ENCODE measurements at regions not wholly inside any gene's neighbourhood (a gene's known extent, or its start where the extent isn't known, plus 50 kb on each side); places are given as distances from the start of the nearest gene placed in this dataset.

DNA sequence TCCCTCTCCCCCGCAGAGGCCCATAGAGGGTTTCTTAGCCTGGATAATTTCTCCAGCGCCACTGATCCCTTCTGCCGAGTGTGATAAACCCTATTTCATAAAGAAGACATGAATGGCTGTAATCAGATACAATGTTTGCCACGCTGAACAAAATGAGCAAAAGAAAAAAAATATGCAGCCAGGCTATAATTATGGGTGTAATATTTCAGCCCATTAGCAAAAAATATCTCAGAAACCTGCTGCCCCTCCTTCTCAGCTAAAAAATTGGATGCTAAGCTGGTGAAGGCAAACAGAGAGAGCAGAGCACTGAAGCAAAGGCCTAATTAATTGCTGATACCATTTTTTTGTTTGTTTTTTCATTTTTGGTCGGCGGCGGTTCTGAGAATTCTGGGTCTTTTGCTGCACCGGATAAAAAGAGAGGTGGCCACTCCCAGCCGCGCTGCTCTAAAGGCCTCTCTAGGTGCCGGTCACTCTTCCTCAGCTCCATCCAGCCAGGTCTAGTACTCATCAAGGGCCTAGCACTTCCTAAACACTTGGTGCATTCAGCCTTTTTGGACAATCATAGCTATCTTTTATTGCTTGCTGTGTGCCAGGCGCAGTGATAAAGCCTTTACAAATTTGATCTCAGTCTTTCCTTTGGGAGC is 128.7 kb upstream of the TLE3 start:
- TF ChIP-seq CTCF (IDR thresholded peaks at IDR 0.05) (no peak), POLR2A (IDR thresholded peaks at IDR 0.05) (no peak)
- no peak for DNase-seq
- Histone ChIP-seq H3K36me3 (no peaks in the 10 kb centered on the region), H3K4me1 (no peaks in the 10 kb centered on the region), H3K27me3 (no peaks in the 10 kb centered on the region), H3K4me3 (no peak overlapping the region), H3K27ac (no peak overlapping the region), H3K9me3 (peaks cover 0 to under 1% (median 0%) of the 10 kb centered on the region in 4 donors)

GRCh38 chr15:70225416-70225815 is 127.7 kb upstream of the TLE3 start:
- H3K27me3 ChIP-seq, result no peaks in the 10 kb centered on the region
- DNase-seq, result no peak

GRCh38 chr15:70222606-70223005 is 124.9 kb upstream of the TLE3 start:
- H3K27ac ChIP-seq, result no peak overlapping the region
- H3K9me3 ChIP-seq, result no peaks in the 10 kb centered on the region
- H3K4me3 ChIP-seq, result no peak overlapping the region
- TF ChIP-seq CTCF (IDR thresholded peaks at IDR 0.05) (no peak), POLR2A (IDR thresholded peaks at IDR 0.05) (no peak)
- DNase-seq, result no peak
- H3K4me1 ChIP-seq, result no peaks in the 10 kb centered on the region
- H3K36me3 ChIP-seq, result no peaks in the 10 kb centered on the region
- H3K27me3 ChIP-seq, result no peaks in the 10 kb centered on the region

More at GRCh38 chr15:70225416-70225815, 127.7 kb upstream of the TLE3 start:
- no peak overlapping the region for H3K4me3 ChIP-seq
- no peak overlapping the region for H3K27ac ChIP-seq
- no peaks in the 10 kb centered on the region for H3K4me1 ChIP-seq
- H3K36me3 ChIP-seq, result no peaks in the 10 kb centered on the region
- TF ChIP-seq CTCF (IDR thresholded peaks at IDR 0.05) (no peak), POLR2A (IDR thresholded peaks at IDR 0.05) (no peak)
- no peaks in the 10 kb centered on the region for H3K9me3 ChIP-seq

DNA sequence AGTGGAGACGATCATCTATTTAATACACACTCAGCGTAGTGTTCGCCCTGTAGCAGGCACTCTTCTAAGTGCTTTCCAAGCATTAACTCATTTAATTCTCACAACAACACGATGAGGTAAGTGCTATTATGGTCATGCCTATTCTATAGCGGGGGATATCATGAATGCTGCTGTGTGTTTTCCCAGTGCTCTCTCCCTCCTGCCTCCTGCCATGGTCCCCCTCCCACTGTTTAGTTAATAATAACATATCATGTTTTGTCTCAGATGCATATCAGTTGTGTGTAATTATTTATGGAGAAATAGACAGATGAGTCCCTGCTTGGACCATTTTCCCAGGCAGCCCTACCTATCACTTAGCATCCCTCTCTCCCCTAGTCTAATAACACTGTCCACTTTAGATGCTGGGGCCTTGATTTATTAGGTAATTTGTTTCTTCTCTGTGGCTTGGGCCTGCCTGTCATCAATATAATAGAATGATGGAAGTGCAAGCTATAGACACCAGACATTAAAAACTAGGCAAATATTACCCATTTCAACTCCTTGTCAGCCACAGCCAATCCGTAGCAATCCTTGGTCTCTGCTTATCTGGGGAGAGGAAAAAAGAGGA is 122.9 kb upstream of the TLE3 start:
- Histone ChIP-seq H3K27ac (no peak overlapping the region), H3K9me3 (no peaks in the 10 kb centered on the region), H3K36me3 (no peaks in the 10 kb centered on the region), H3K27me3 (no peaks in the 10 kb centered on the region), H3K4me1 (no peaks in the 10 kb centered on the region), H3K4me3 (no peak overlapping the region)
- TF ChIP-seq CTCF (IDR thresholded peaks at IDR 0.05) (no peak), POLR2A (IDR thresholded peaks at IDR 0.05) (no peak)
- no peak for DNase-seq

DNA sequence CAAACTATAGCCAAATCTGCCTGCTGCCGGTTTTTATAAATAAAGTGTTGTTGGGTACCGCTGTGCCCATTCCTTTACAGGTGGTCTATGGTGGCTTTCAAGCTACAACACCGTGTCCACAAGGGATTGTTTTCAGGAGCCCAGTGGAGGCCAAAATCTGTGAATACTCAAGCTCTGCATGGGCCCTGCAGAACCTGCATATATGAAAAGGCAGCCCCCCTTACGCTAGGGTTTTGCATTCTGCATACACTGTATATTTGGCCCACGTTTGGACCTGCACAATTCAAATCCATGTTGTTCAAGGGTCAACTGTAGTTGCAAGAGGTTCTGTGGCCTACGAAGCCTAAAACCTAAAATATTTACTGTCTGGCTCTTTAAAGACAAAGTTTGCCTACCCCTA is 122.2 kb upstream of the TLE3 start:
- TF ChIP-seq CTCF (IDR thresholded peaks at IDR 0.05), result no peak
- no peak overlapping the region for H3K27ac ChIP-seq
- no peak for DNase-seq
- H3K9me3 ChIP-seq, result no peaks in the 10 kb centered on the region
- no peaks in the 10 kb centered on the region for H3K4me1 ChIP-seq
- H3K4me3 ChIP-seq, result no peak overlapping the region
- H3K36me3 ChIP-seq, result no peaks in the 10 kb centered on the region
- H3K27me3 ChIP-seq, result no peaks in the 10 kb centered on the region
